Breast epithelium (tissue), 4 donors: ENCODE measurements at regions not wholly inside any gene's neighbourhood (a gene's known extent, or its start where the extent isn't known, plus 50 kb on each side); places are given as distances from the start of the nearest gene placed in this dataset.

Experiments
- DNase-seq, 2 donors: peaks; one replicate each; pipeline ENCODE4 v3.0.0-alpha.2; 2019; ENCODE audit warnings: low spot score in 2 of 2
- H3K27ac ChIP-seq, 2 donors: fragments of 200-600 bp; sonication (generic) in 1 of 2; one replicate each; pipeline ENCODE4 v1.5.1; 2016 to 2019; ENCODE audit warnings: mild to moderate bottlenecking in 1 of 2
- H3K27me3 ChIP-seq, 2 donors: fragments of 200-600 bp; sonication (generic) in 1 of 2; one replicate each; pipeline versions ENCODE4 v1.5.1 to v1.6.0; 2017 to 2019; ENCODE audit warnings: control low read depth in 1 of 2, mild to moderate bottlenecking in 1 of 2
- H3K36me3 ChIP-seq: fragments of 200-600 bp; one replicate; pipeline ENCODE4 v1.5.1; 2019
- H3K4me1 ChIP-seq, 2 donors: fragments of 200-600 bp; sonication (generic); one replicate each; pipeline ENCODE4 v1.5.1; 2016 to 2019; ENCODE audit warnings: control low read depth in 1 of 2
- H3K4me3 ChIP-seq, 3 donors: fragments of 200-600 bp; sonication (generic); 1 replicate in 2 of 3; 2 replicates in 1 of 3; pipeline ENCODE4 v1.5.1; 2016 to 2019; ENCODE audit warnings: mild to moderate bottlenecking in 3 of 3, moderate library complexity in 2 of 3
- H3K9me3 ChIP-seq, 2 donors: fragments of 200-600 bp; sonication (generic) in 1 of 2; one replicate each; pipeline ENCODE4 v1.5.1; 2016 to 2019; ENCODE audit warnings: control low read depth in 1 of 2
- POLR2A ChIP-seq: fragments of 450-650 bp; IDR thresholded peaks from one replicate; pipeline ENCODE4 v1.6.1; 2016; ENCODE audit warnings: antibody characterized with exemption, mild to moderate bottlenecking, moderate library complexity
- POLR2AphosphoS5 ChIP-seq, 3 donors: sonication (generic); formaldehyde crosslinking; IDR thresholded peaks; one replicate each; pipeline ENCODE4 v1.6.1; 2017; ENCODE audit warnings: antibody characterized with exemption in 3 of 3
- intact Hi-C: fragments of 100-400 bp; cut with DNase I; formaldehyde crosslinking; loops from one replicate; pipeline ENCODE4 v1.15.1; 2023; ENCODE audit warnings: low total_unique reads
- TF ChIP-seq, protein P1 (sequence below), 3 donors: fragments of 450-650 bp; IDR thresholded peaks; one replicate each; pipeline ENCODE4 v1.5.1; 2016 to 2017; ENCODE audit warnings: antibody characterized with exemption in 3 of 3, mild to moderate bottlenecking in 3 of 3, moderate library complexity in 3 of 3

GRCh38 chr20:39943336-39943735 is 745.7 kb downstream of the MAFB start:
- H3K36me3 ChIP-seq, result no peaks in the 10 kb centered on the region
- no peaks in the 10 kb centered on the region for H3K27me3 ChIP-seq
- H3K4me1 ChIP-seq, result no peaks in the 10 kb centered on the region
- intact Hi-C loops, result no loop called here
- H3K27ac ChIP-seq, result no peak overlapping the region
- DNase-seq, result no peak
- no peak overlapping the region for H3K4me3 ChIP-seq
- TF ChIP-seq, protein P1, sequence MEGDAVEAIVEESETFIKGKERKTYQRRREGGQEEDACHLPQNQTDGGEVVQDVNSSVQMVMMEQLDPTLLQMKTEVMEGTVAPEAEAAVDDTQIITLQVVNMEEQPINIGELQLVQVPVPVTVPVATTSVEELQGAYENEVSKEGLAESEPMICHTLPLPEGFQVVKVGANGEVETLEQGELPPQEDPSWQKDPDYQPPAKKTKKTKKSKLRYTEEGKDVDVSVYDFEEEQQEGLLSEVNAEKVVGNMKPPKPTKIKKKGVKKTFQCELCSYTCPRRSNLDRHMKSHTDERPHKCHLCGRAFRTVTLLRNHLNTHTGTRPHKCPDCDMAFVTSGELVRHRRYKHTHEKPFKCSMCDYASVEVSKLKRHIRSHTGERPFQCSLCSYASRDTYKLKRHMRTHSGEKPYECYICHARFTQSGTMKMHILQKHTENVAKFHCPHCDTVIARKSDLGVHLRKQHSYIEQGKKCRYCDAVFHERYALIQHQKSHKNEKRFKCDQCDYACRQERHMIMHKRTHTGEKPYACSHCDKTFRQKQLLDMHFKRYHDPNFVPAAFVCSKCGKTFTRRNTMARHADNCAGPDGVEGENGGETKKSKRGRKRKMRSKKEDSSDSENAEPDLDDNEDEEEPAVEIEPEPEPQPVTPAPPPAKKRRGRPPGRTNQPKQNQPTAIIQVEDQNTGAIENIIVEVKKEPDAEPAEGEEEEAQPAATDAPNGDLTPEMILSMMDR (IDR thresholded peaks at IDR 0.05), result no peak
- TF ChIP-seq POLR2A (no peak), POLR2AphosphoS5 (IDR thresholded peaks at IDR 0.05) (no peak)
- H3K9me3 ChIP-seq, result no peaks in the 10 kb centered on the region

DNA sequence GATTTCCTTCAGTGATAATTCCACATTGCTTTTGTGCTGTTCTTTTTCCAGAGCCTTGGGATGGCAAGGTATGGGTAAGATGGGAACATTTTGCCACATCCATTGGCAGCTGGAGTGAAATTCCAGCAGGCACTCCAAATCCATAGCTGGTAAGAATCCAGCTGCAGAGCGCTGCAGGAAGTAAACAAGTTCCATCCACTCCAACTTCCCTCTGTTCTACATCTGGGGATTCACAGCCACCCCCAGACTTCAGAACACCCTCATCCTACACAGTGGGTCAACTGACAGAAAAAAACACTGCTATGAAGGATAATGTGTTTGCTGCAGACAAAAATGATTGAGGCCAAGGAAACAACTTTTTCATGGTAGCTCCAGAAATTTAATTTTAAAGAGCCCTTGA is 747.8 kb downstream of the MAFB start:
- peak in 1 of 2 donors; percentile 37 for DNase-seq
- Histone ChIP-seq H3K36me3 (no peaks in the 10 kb centered on the region), H3K27me3 (no peaks in the 10 kb centered on the region), H3K4me3 (no peak overlapping the region), H3K27ac (peak overlapping the region in 1 of 2 donors; percentile 16), H3K4me1 (no peaks in the 10 kb centered on the region), H3K9me3 (no peaks in the 10 kb centered on the region)
- intact Hi-C loops, result no loop called here
- TF ChIP-seq POLR2A (no peak), POLR2AphosphoS5 (IDR thresholded peaks at IDR 0.05) (no peak)
- TF ChIP-seq, protein P1 (IDR thresholded peaks at IDR 0.05), result no peak

DNA sequence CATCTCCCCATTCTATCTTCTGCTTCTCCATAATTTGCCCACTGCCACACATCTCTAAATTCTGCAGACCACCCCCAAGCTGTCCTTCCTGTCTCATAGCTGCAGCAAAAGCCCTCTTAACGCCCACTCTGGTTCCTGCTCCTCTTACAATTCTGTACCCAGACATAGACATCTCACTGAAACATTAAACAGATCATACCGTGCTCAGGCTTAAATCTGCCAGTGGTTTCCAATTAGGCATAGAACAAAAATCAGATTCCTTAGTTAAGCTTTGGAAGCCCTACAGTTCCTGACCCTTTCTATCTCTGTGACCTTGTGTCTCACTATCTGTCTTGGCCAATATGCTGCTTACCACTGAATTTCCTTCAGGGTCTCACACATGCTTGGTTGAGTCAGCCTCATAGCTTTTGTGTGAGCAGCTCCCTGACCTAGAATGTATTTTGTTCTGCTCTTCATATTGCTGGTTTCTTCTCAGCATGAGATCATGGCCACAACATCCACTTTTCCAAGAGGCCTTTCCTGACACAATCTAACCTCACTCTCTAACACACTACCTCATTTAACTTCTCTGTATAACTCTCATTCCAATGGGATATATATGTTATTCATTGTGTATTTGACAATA is 749.7 kb downstream of the MAFB start:
- no peaks in the 10 kb centered on the region for H3K27me3 ChIP-seq
- intact Hi-C loops, result no loop called here
- H3K36me3 ChIP-seq, result no peaks in the 10 kb centered on the region
- H3K9me3 ChIP-seq, result no peaks in the 10 kb centered on the region
- H3K4me3 ChIP-seq, result no peak overlapping the region
- H3K4me1 ChIP-seq, result no peaks in the 10 kb centered on the region
- TF ChIP-seq, protein P1 (IDR thresholded peaks at IDR 0.05), result no peak
- TF ChIP-seq POLR2A (no peak), POLR2AphosphoS5 (IDR thresholded peaks at IDR 0.05) (no peak)
- no peak overlapping the region for H3K27ac ChIP-seq
- DNase-seq, result no peak

GRCh38 chr20:39936401-39936800 is 752.6 kb downstream of the MAFB start:
- no peak for TF ChIP-seq POLR2A
- TF ChIP-seq, protein P1 (IDR thresholded peaks at IDR 0.05), result no peak
- TF ChIP-seq POLR2AphosphoS5 (IDR thresholded peaks at IDR 0.05), result no peak
- DNase-seq, result no peak
- Histone ChIP-seq H3K4me1 (no peaks in the 10 kb centered on the region), H3K36me3 (no peaks in the 10 kb centered on the region), H3K27me3 (no peaks in the 10 kb centered on the region), H3K9me3 (no peaks in the 10 kb centered on the region), H3K27ac (no peak overlapping the region), H3K4me3 (no peak overlapping the region)
- intact Hi-C loops, result no loop called here

- intact Hi-C loops, result no loop called here
- H3K4me3 ChIP-seq, result no peak overlapping the region
- no peaks in the 10 kb centered on the region for H3K36me3 ChIP-seq
- DNase-seq, result no peak
- H3K27me3 ChIP-seq, result no peaks in the 10 kb centered on the region
- H3K4me1 ChIP-seq, result no peaks in the 10 kb centered on the region
- no peaks in the 10 kb centered on the region for H3K9me3 ChIP-seq
- TF ChIP-seq POLR2A (no peak), POLR2AphosphoS5 (IDR thresholded peaks at IDR 0.05) (no peak)
- TF ChIP-seq, protein P1 (IDR thresholded peaks at IDR 0.05), result no peak
- no peak overlapping the region for H3K27ac ChIP-seq
Observed at GRCh38 chr20:39935901-39936300, 753.1 kb downstream of the MAFB start.
